CD1c-positive myeloid dendritic cell (primary cell): ENCODE measurements at regions not wholly inside any gene's neighbourhood (a gene's known extent, or its start where the extent isn't known, plus 50 kb on each side); places are given as distances from the start of the nearest gene placed in this dataset.
A peak's percentile ranks its signal among the peaks of the same experiment; 100 is the strongest.
"Not testable (repeated sequence)": the region's sequence is repeated elsewhere in the genome, so short reads cannot be mapped to it uniquely, and the experiment has no call there.

Source experiments
- DNase-seq: peaks from one replicate; pipeline ENCODE4 v3.0.0-alpha.2; 2016; ENCODE audit errors: extremely low spot score

DNA sequence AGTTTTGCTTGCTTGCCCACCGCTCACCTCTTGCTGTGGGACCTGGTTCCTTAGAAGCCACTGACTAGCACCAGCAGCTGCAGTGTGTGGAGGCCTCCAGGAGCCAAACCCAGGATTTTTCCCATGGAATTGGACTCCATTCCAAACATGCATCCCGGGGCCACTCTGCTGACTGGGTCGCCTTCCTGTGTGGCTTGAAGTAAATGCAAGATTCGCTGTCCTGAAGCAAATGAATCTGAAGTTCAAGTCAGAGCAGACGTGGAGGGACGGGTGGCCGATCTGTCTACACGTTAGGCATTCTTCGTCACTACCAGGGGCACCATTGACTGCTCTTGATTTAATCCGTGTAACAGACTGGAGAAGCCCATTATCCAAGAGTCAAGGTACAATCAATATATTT lies 109.0 kb downstream of the SHOX start:
- no peak for DNase-seq

DNA sequence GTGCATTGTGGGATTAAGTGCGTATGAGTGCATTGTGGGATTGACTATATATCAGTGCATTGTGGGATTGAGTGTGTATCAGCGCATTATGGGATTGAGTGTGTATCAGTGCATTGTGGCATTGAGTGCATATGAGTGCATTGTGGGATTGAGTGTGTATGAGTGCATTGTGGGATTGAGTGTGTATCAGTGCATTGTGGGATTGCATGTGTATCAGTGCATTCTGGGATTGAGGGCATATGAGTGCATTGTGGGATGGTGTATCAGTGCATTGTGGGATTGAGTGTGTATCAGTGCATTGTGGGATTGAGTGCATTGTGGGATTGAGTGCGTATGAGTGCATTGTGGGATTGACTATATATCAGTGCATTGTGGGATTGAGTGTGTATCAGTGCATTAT lies 106.4 kb downstream of the SHOX start:
- DNase-seq = not testable (repeated sequence)

GRCh38 chrX:734362-734761 lies 103.8 kb downstream of the SHOX start:
- no peak for DNase-seq

DNA sequence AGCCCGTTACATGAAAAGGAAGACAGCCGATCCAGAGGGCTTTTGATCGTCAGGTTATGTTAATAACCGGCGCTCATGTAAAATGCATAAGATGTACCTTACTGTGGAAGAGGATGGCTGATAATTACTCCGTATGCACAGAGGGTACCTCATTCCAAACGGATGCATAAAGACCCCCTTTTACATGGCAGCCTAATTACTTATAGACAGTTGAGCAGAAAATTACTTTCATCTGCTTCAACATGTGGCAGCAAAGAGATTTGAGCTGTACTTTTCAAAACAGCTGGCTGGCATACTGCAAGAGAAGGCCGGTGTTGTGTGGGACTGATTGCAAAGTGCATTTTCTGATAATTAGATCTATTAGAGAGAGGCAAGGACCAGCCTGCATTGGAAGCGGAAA lies 103.4 kb downstream of the SHOX start:
- no peak for DNase-seq

GRCh38 chrX:729583-730409 lies 99.2 kb downstream of the SHOX start:
- DNase-seq = no peak

DNA sequence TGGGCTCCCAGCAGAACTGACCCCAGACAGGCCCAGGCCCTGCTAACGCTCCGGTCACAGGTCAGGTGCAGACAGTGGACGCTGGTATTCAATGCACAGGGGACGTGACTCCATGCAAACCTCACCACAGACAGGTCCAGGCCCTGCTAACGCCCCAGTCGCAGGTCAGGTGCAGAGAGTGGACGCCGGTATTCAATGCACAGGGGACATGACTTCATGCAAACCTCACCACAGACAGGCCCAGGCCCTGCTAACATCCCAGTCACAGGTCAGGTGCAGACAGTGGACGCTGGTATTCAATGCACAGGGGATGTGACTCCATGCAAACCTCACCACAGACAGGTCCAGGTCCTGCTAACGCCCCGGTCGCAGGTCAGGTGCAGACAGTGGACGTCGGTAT lies 98.5 kb downstream of the SHOX start:
- DNase-seq = not testable (repeated sequence)

GRCh38 chrX:728639-729038 lies 98.0 kb downstream of the SHOX start:
- not testable (repeated sequence) for DNase-seq

DNA sequence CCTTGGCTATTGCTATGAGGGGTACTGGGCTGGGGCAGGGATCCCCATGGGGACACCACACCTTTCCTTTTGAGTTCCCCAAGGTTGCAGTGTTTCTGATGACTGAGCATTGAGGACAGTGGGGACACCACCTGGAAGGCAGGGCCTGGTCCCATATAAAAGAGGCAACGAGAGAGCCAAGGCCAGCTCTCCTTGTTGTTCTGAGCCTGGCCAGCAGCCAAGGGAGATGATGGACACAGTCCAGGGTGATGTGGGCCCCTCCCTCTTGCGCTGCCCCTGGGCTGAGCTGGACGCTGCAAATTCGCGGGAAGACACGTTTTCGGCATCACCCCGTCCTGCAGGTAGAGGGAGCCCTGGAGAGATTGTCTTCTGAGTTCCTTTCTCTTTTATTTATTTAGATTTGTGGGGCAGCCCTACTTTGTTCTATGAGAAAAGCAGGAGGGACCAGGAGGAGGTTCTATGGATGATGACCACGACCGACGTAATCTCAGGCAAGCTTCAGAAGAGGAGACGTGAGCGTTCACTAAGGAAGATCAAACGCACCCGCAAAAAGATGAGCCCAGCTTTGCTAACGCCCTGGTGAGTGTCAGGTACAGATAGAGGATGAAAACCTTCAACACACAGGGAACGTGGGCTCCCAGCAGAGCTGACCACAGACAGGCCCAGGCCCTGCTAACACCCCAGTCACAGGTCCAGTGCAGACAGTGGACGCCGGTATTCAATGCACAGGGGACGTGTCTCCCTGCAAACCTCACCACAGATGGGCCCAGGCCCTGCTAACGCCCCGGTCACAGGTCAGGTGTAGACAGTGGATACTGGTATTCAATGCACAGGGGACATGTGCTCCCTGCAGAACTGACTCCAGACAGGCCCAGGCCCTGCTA lies 97.4 kb downstream of the SHOX start:
- DNase-seq = peak; percentile 7

GRCh38 chrX:725971-726370 lies 95.4 kb downstream of the SHOX start:
- DNase-seq = no peak

DNA sequence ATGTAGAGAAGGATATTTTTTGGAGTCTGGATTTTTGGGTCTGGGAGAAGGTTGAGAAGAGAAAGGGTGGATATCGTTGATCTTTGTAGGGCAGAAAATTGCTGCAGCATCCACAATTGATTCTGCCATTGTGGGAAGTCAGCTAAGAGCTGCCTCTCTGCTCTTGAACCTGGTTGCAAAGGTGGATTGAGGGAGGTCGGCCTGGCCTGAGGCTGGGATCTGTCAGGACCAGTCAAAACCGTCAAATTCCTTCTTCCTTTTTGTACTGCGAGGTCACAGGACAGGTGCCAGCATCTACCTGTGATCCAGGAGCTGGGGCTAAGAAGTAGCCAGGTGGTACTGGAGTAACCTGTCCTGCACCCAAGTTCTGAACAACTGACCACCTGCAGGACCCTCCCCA lies 93.7 kb downstream of the SHOX start:
- no peak for DNase-seq

DNA sequence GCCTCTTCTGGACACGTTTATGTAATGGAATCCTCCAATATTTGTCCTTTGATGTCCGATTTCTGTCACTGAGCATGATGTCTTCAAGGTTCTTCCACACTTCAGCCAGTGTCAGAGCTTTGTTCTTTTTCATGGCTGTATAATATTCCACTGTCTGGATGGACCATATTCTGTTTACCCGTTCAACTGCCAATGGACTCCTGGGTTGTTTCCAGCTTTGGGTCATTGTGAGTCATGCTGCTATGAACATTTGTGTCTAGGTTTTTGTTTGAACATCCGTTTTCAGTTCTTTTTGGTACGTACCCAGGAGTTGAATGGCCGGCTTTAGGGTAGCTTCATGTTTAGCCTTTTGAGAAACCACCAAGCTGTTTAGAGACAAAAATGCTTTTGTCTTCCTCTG lies 93.2 kb downstream of the SHOX start:
- no peak for DNase-seq

GRCh38 chrX:721354-721753 lies 90.8 kb downstream of the SHOX start:
- no peak for DNase-seq

DNA sequence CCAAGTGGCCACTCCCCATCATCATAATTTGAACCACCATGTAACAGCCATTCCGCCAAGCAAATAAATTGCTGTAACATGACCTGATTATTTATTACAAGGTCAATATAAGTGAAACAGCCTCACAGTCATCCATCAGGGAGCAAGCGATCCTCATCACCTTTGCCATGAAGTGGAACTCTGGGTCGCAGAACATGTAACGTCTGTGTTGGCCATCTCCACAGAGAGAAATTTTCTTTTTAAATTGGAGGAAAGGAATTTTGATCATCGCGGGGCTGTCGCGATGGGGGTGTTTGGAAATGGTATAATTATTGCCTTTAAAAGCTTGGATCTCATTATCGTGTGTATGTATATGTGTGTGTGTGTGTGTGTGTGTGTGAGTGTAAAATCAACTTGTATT lies 90.2 kb downstream of the SHOX start:
- DNase-seq = no peak

DNA sequence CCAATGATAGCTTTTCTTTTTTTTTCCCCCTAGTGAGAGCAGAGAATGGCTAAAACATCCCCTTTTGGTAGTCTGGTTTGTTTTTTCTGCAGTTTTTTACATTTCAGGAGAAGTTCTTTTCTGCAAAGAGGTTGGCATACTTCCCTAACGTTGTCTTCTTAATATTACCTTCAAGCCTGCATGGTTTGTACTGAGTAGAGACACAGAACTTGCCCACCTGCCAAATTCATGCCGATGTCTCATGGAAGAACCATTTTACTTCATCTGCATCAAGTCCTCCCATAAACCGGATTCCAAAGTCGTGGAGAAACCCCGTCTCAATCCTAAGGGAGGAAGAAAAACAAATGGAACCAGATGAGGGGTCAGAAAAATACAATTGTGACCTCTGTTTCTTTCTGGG lies 89.7 kb downstream of the SHOX start:
- DNase-seq = no peak

- DNase-seq = no peak
Measured at GRCh38 chrX:716136-716535, 85.5 kb downstream of the SHOX start.

DNA sequence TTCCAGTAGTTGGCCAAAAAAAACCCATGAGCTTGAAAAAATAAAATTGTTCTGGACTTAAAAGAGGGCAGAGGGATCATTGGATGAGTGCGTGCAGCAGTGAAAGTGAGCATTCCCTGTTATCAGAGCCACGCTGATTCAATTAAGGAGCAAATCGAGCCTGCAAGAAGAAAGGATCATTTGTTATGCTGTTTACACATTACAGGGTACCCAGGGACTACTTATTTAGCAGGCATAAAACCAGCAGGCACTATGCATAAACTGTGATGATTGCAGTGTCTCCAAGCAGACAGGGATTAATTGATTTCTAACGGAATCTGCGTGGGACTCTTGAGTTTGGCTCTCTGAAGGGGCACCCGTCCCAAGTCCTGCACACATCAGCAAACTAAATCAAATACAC lies 83.5 kb downstream of the SHOX start:
- no peak for DNase-seq
